MM.1S (cell line): ENCODE measurements at regions not wholly inside any gene's neighbourhood (a gene's known extent, or its start where the extent isn't known, plus 50 kb on each side); places are given as distances from the start of the nearest gene placed in this dataset.

ENCODE experiments used
- CTCF ChIP-seq: fragments of 300-600 bp; sonication (generic); IDR thresholded peaks from 2 replicates; pipeline ENCODE4 v1.5.1; 2016; ENCODE audit warnings: antibody characterized with exemption, low read length, mixed read lengths
- EZH2 ChIP-seq: fragments of 300-600 bp; sonication (generic); optimal IDR thresholded peaks from 2 replicates; pipeline ENCODE3; 2017; ENCODE audit warnings: low read depth, mild to moderate bottlenecking, antibody characterized with exemption, low read length, mixed read lengths
- EZH2phosphoT487 ChIP-seq: fragments of 300-600 bp; sonication (generic); IDR thresholded peaks from 2 replicates; pipeline ENCODE4 v1.6.1; 2018; ENCODE audit warnings: antibody characterized with exemption, low read length

GRCh38 chr3:163838769-163839168, 1239.5 kb downstream of the SI start:
- no peak for TF ChIP-seq CTCF
- TF ChIP-seq EZH2phosphoT487, result no peak
- no peak for TF ChIP-seq EZH2
